NOMO-1 treated with dmso at 0.1 percent for 144 hours (cell line): ENCODE measurements at regions not wholly inside any gene's neighbourhood (a gene's known extent, or its start where the extent isn't known, plus 50 kb on each side); places are given as distances from the start of the nearest gene placed in this dataset.

Experiments
- DNase-seq: peaks from one replicate; lab custom pipeline; 2025; ENCODE audit not compliant: unreplicated experiment; lab: John Stamatoyannopoulos, UW

DNA sequence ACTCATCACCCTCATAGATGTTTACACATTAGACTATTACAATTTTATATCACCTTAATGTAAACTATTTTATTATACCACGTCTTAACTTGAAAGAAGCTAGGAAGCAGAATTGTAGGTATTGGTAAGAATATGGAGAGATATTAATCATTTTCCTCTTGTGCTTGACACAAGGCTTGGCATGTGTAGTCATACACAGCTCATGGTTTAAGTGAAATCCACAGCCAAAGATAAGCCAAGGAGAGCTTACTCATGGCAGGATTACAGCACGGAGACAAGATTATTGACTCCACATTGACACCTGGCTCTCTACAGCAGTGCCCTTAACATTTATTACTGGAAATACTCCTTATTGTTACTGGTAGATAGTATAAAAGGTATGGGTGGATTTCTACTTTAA, 68.4 kb upstream of the ADGRL4 start:
- no peak for DNase-seq

DNA sequence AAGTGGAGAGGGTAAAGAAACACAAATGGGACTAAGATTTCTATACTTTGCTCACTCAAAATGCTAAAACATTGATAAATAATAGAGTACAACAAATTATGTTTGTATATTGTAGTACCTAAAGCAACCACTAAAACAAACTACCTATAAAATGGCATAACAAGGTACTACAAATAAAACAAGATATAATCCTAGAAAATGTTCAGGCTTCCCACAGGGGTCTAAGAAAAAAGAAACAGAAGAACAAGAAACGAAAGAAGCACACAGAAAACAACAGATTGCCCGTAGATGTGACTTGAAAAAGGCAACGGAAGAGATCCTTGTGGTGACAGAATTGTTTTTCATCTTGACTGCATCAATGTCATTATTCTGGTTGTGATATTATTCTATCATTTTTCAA, 63.3 kb upstream of the ADGRL4 start:
- no peak for DNase-seq

DNA sequence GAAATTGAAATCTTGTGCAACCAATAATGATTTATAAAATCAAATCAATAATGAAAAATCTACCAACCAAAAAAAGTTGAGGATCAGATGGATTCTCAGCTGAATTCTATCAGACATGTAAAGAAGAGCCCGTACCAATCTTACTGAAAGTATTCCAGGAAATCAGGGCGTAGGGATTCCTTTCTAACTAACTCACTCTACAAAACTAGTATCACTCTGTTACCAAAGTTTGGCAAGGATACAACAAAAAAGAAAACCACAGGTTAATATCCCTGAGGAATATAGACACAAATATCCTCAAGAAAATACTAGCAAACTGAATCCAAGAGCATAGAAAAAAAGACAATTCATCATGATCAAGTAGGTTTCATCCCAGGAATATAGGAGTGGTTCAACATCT, 52.8 kb upstream of the ADGRL4 start:
- DNase-seq, result no peak
